Mesodermal cell (in vitro differentiated cells): ENCODE measurements at regions not wholly inside any gene's neighbourhood (a gene's known extent, or its start where the extent isn't known, plus 50 kb on each side); places are given as distances from the start of the nearest gene placed in this dataset.
"Not testable (repeated sequence)": the region's sequence is repeated elsewhere in the genome, so short reads cannot be mapped to it uniquely, and the experiment has no call there.

ENCODE experiments used
- H3K27ac ChIP-seq: 2 replicates; pipeline ENCODE4 v1.7.0; 2013; ENCODE audit warnings: mild to moderate bottlenecking, low read depth, low read length, moderate library complexity; ENCODE audit not compliant: severe bottlenecking
- H3K36me3 ChIP-seq: 2 replicates; pipeline ENCODE4 v1.7.1; 2013; ENCODE audit warnings: mild to moderate bottlenecking, low read length, moderate library complexity; ENCODE audit not compliant: control insufficient read depth, insufficient read depth
- H3K4me1 ChIP-seq: one replicate; pipeline ENCODE4 v1.7.1; 2013; ENCODE audit warnings: mild to moderate bottlenecking, low read length; ENCODE audit not compliant: insufficient read depth, control insufficient read depth, poor library complexity, severe bottlenecking
- H3K4me3 ChIP-seq: 2 replicates; pipeline ENCODE4 v1.7.0; 2013; ENCODE audit warnings: low read length, control low read depth, mild to moderate bottlenecking; ENCODE audit not compliant: insufficient read depth, poor library complexity, severe bottlenecking; ENCODE audit errors: extremely low read depth
- H3K9me3 ChIP-seq: 2 replicates; pipeline ENCODE4 v1.7.1; 2013; ENCODE audit warnings: mild to moderate bottlenecking, low read length, moderate library complexity; ENCODE audit not compliant: control insufficient read depth
- WGBS, 2 experiments: methylation state at CpG; one replicate each; pipeline ENCODE4 v1.1.5; 2013; ENCODE audit warnings: missing lambda C conversion rate in 2 of 2; ENCODE audit not compliant: insufficient coverage in 2 of 2; 5-methylcytosine and 5-hydroxymethylcytosine counted together

- Histone ChIP-seq H3K36me3 (no peaks in the 10 kb centered on the region), H3K27ac (no peak overlapping the region), H3K9me3 (no peaks in the 10 kb centered on the region), H3K4me1 (no peaks in the 10 kb centered on the region), H3K4me3 (no peak overlapping the region)
- WGBS, 2 experiments: 92 to 100% methylated on average over 2 of the region's 2 CpGs
Measured at GRCh38 chr6:140269591-140270165, 895.2 kb upstream of the CITED2 start.

GRCh38 chr6:140264431-140264830 lies 890.0 kb upstream of the CITED2 start:
- WGBS, 2 experiments: no CpG with 5 or more reads among the region's 3 CpGs
- H3K9me3 ChIP-seq: no peaks in the 10 kb centered on the region
- H3K27ac ChIP-seq: no peak overlapping the region

GRCh38 chr6:140258302-140258701 lies 883.9 kb upstream of the CITED2 start:
- 83% methylated on average over 1 of the region's 6 CpGs; no CpG with 5 or more reads in 1 of the 2 experiments for WGBS, 2 experiments
- H3K9me3 ChIP-seq, H3K36me3 ChIP-seq, H3K4me1 ChIP-seq, H3K4me3 ChIP-seq, H3K27ac ChIP-seq: not testable (repeated sequence)

More at GRCh38 chr6:140264431-140264830, 890.0 kb upstream of the CITED2 start:
- Histone ChIP-seq H3K4me3 (no peak overlapping the region), H3K4me1 (no peaks in the 10 kb centered on the region), H3K36me3 (no peaks in the 10 kb centered on the region)

GRCh38 chr6:140256248-140256647 lies 881.8 kb upstream of the CITED2 start:
- Histone ChIP-seq H3K36me3 (no peaks in the 10 kb centered on the region), H3K27ac (no peak overlapping the region), H3K4me1 (no peaks in the 10 kb centered on the region), H3K9me3 (no peaks in the 10 kb centered on the region), H3K4me3 (no peak overlapping the region)
- no CpG with 5 or more reads among the region's 2 CpGs for WGBS, 2 experiments

GRCh38 chr6:140253096-140253495 lies 878.6 kb upstream of the CITED2 start:
- no peak overlapping the region for H3K27ac ChIP-seq

GRCh38 chr6:140252099-140252498 lies 877.7 kb upstream of the CITED2 start:
- no peaks in the 10 kb centered on the region for H3K4me1 ChIP-seq
- H3K36me3 ChIP-seq: no peaks in the 10 kb centered on the region
- H3K4me3 ChIP-seq: no peak overlapping the region
- no CpG with 5 or more reads among the region's 2 CpGs for WGBS, 2 experiments
- no peaks in the 10 kb centered on the region for H3K9me3 ChIP-seq
- no peak overlapping the region for H3K27ac ChIP-seq

More at GRCh38 chr6:140253096-140253495, 878.6 kb upstream of the CITED2 start:
- Histone ChIP-seq H3K36me3 (no peaks in the 10 kb centered on the region), H3K4me3 (no peak overlapping the region), H3K4me1 (no peaks in the 10 kb centered on the region), H3K9me3 (no peaks in the 10 kb centered on the region)
- WGBS, 2 experiments: 100% methylated on average over 1 of the region's 1 CpG

- no peak overlapping the region for H3K27ac ChIP-seq
- WGBS, 2 experiments: 88 to 97% methylated on average over 3 to 4 of the region's 8 CpGs
Measured at GRCh38 chr6:140245296-140246040, 871.0 kb upstream of the CITED2 start.

GRCh38 chr6:140237251-140237650 lies 862.8 kb upstream of the CITED2 start:
- no CpG with 5 or more reads among the region's 3 CpGs for WGBS, 2 experiments
- Histone ChIP-seq H3K36me3 (no peaks in the 10 kb centered on the region), H3K4me1 (no peaks in the 10 kb centered on the region), H3K27ac (no peak overlapping the region), H3K4me3 (no peak overlapping the region), H3K9me3 (no peaks in the 10 kb centered on the region)

More at GRCh38 chr6:140245296-140246040, 871.0 kb upstream of the CITED2 start:
- Histone ChIP-seq H3K4me1 (no peaks in the 10 kb centered on the region), H3K36me3 (no peaks in the 10 kb centered on the region), H3K4me3 (no peak overlapping the region), H3K9me3 (no peaks in the 10 kb centered on the region)

GRCh38 chr6:140236732-140237131 lies 862.3 kb upstream of the CITED2 start:
- no peaks in the 10 kb centered on the region for H3K4me1 ChIP-seq
- H3K9me3 ChIP-seq: no peaks in the 10 kb centered on the region
- H3K4me3 ChIP-seq: no peak overlapping the region
- no peaks in the 10 kb centered on the region for H3K36me3 ChIP-seq
- WGBS, 2 experiments: 60 to 75% methylated on average over 1 of the region's 3 CpGs
- H3K27ac ChIP-seq: no peak overlapping the region

- no peak overlapping the region for H3K4me3 ChIP-seq
- H3K36me3 ChIP-seq: no peaks in the 10 kb centered on the region
- no peak overlapping the region for H3K27ac ChIP-seq
- no peaks in the 10 kb centered on the region for H3K9me3 ChIP-seq
- no peaks in the 10 kb centered on the region for H3K4me1 ChIP-seq
- 63 to 67% methylated on average over 1 of the region's 2 CpGs for WGBS, 2 experiments
Measured at GRCh38 chr6:140230282-140230681, 855.8 kb upstream of the CITED2 start.

GRCh38 chr6:140228491-140228890 lies 854.0 kb upstream of the CITED2 start:
- Histone ChIP-seq H3K27ac (no peak overlapping the region), H3K9me3 (no peaks in the 10 kb centered on the region), H3K4me1 (no peaks in the 10 kb centered on the region), H3K36me3 (no peaks in the 10 kb centered on the region), H3K4me3 (no peak overlapping the region)
- WGBS, 2 experiments: no CpG with 5 or more reads among the region's 1 CpG
